ENCODE measurements at regions not wholly inside any gene's neighbourhood (a gene's known extent, or its start where the extent isn't known, plus 50 kb on each side); places are given as distances from the start of the nearest gene placed in this dataset.
"Not testable (repeated sequence)": the region's sequence is repeated elsewhere in the genome, so short reads cannot be mapped to it uniquely, and the experiment has no call there.

DNA sequence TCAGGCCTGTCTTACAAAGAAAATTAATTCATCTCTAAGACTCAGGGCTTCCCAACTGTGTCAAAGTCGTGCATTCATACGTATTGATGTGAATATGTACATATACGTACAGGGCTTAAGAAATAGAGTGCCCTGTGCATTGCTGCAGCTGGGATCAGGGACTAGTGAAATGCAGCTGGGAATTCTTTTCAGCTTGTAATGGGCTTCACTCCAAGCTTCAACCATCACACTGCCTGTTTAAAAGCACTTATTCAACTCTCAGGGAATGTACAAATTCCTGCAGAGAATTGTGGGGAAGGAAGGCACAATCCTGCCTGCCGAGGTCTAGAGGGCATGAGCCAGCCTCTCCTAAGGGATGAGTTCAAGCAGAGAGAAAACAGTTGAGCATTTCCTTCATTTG, 59.6 kb upstream of the MAN2A1 start:
- DNase-seq: no peak

DNA sequence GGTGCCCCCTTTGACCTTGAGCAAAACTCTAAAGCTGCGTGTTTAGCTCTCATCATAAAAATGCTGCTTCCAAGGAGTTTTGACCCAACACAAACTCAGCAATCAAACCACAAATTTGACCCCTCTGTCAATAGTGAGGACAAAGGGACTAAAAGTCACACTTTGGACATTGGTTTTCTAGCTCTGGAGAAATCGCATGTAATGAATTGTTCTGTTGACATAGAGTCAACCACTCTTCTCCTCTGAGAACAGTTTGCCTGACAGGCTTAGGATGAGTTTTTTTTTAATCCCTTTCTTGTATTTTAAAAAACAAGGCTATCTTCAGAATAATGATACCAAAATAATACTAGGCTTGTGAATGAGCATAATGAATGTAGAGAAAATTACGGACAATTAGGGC, 61.1 kb upstream of the MAN2A1 start:
- DNase-seq: no peak

DNA sequence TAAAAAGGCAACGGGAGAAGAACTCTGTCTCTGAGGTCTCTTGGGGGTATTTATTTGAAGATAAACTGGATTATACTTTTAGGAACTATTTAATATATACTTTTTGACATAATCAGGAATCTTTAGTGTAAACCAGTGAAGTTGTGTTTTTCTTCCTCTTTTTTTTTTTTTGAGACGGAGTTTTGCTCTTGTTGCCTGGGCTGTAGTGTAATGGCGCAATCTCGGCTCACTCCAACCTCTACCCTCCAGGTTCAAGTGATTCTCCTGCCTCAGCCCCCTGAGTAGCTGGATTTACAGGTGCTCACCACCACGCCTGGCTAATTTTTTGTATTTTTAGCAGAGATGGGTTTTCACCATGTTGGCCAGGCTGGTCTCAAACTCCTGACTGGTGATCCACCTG, 68.5 kb upstream of the MAN2A1 start:
- not testable (repeated sequence) for DNase-seq

DNA sequence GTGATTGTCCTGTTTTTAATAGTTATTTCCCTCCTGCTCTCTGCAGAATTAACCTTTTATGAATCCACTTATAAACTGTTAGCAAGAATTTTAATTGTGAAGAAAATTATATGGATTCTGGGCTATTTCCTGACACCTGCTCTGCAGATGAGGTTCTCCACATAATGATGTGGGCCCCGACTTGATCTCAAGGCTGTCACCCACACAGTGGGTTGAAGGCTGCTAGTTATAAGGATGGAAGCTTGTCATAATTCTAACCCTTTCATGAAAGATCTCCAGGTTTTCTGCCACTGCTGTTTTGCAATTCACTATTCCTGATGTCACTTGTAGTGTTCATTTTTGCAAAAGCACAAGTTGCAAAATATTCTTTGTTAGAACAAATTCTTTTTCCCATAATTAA, 69.1 kb upstream of the MAN2A1 start:
- no peak for DNase-seq

DNA sequence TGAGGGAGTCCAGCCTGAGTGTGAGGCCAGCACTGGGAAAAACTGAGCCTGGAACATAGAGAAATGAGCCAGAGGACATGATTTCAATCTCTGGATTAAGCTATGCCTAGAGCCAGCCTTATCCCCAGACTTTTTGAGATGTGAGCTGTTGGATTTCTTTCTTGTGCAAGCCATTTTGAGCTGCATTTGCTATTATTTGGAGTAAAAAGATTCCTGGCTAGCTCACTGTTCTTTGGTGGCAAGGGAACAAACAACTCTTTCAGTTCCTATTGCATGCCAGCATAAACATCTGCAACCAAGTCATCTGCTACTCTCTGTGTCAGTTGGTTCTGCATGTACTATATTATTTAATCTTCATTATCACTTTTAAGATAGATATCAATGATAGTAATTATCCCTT, 70.1 kb upstream of the MAN2A1 start:
- DNase-seq: no peak

- DNase-seq: no peak
Measured at GRCh38 chr5:109619021-109619460, 70.7 kb upstream of the MAN2A1 start.

DNA sequence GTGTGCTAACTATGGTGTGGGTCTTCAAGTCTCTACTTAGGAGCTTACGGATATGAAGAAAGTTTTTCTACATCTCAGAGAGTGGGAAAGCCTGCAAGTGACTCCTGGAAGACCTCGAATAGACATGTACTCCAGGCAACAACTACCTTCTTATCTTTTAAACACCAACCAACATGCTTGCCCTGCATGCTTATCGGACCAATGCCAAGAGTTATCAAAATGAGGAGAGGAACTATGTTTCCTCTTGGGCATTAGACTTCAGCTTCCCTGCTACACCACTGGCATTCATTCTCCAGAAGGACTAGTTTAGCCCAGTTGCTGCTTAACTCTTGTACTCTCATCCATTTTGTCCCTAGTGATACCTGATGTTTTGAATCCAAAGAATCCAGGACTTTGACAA, 74.7 kb upstream of the MAN2A1 start:
- no peak for DNase-seq

DNA sequence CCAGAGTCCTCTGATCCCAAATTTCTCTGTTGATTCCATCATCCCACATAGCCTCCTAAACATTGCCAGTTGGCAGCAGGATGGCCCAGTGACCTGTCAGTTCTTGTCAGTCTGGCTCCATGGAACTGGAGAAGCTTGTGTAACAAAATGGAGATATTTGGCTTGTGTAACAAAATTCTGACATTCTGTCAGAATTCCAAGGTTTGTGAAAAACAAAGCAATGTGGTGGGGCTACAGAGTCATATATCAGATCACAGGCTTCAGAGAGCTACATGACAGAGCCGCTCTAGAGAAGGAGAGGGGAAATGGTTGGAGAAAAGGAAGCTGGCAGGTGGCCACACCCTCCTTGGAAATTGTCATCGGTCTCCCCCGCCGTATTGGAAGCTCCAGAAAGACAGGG, 75.4 kb upstream of the MAN2A1 start:
- DNase-seq: no peak

DNA sequence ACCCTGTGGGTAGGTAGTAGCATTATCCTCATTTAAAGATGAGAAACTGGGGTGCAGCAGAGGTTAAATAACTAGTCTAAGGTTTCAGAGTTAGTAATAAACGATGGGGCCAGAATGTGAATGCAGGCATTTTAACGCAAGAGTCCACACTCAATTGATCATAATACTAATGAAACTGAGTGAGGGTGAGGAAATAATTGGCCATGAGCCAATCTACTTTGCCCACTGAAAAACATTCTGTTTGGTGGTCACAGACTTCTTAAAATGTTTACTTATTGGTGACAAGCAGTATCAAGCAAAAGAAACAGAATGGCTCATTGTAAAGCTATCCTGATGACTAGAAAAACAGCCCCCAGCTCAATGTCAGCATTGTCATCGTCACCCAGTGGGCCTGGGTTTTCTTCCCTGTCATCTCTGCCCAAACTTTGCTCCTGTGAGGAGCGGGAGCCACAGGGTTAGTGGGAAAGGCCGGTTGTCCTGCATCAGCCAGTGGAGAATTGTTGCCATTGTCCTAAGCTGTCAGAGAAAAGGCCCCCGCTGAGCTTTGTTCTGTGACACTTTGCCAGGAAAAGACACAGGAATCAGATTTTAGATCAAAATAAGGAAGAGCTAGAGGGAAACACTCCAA, 77.3 kb upstream of the MAN2A1 start:
- DNase-seq: no peak

GRCh38 chr5:109611505-109611904, 78.2 kb upstream of the MAN2A1 start:
- DNase-seq: no peak

DNA sequence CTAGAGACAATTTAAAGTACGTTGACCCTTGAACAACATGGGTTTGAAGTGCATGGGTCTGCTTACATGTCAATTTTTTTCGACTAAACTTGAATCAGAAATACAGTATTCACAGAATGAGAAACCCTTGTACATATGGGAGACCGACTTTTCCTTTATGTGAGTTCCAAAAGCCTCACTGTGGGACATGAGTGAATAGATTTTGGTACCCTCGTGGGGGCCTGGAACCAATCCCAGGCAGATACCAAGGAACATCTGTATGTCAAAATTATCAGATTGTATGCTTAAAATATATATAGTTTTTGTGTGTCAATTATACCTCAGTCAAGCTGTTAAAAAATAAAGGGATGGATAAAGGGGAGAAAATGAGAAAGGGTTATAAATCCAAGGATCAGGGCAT, 78.7 kb upstream of the MAN2A1 start:
- no peak for DNase-seq

GRCh38 chr5:109610581-109610980, 79.1 kb upstream of the MAN2A1 start:
- DNase-seq: no peak

- no peak for DNase-seq
Measured at GRCh38 chr5:109605207-109605730, 84.5 kb upstream of the MAN2A1 start.

GRCh38 chr5:109604758-109605157, 85.0 kb upstream of the MAN2A1 start:
- DNase-seq: no peak

DNA sequence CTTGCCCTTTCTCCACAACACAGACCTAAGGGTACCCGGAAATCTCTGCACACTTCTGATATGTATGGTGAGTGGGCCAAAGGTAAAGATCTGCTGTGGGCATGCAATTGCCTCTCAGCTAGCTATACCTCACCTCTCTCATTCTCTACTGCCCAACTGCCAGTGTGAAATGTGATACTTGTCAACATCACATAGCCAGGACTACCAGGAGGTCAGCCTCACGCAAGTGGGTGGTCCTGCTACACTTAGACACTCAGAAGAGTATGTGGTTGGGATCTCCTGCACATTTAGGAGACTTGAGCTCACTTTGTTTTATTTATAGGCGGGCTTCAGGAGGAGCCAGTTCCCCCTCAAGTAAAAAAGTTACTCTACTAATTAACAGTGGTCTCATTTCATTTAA, 88.0 kb upstream of the MAN2A1 start:
- no peak for DNase-seq

GRCh38 chr5:109597893-109598292, 91.8 kb upstream of the MAN2A1 start:
- no peak for DNase-seq

DNA sequence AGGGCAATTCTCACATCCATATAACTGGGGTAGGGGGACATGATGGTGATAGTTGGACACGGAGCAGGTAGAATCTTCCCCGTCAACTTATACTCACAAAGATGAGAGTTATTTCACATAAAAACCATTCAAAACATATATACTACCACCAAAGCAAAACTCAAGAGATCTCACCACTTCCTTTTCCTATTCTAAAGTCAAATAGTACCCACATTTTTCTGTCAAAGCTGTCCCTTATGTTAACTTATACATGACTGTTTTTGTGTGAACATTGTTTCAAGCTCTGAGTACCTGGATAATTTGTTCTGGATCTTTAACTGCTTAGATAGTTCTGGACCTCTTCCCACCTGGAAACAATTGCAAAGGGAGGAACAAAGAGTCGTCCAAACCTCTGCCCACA, 95.5 kb upstream of the MAN2A1 start:
- no peak for DNase-seq

- DNase-seq: no peak
Measured at GRCh38 chr5:109590799-109591198, 98.9 kb upstream of the MAN2A1 start.

- no peak for DNase-seq
Measured at GRCh38 chr5:109589986-109590385, 99.7 kb upstream of the MAN2A1 start.

DNA sequence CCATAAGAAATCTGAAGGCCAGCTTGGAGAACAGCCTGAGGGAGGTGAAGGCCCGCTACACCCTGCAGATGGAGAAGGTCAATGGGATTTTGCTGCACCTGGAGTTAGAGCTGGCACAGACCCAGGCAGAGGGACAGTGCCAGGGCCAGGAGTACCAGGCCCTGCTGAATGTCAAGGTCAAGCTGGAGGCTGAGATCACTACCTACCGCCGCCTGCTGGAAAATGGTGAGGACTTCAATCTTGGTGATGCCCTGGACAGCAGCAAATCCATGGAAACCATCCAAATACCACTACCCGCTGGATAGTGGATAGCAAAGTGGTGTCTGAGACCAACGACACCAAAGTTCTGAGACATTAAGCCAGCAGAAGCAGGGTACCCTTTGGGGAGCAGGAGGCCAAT, 100.5 kb upstream of the MAN2A1 start:
- no peak for DNase-seq

DNA sequence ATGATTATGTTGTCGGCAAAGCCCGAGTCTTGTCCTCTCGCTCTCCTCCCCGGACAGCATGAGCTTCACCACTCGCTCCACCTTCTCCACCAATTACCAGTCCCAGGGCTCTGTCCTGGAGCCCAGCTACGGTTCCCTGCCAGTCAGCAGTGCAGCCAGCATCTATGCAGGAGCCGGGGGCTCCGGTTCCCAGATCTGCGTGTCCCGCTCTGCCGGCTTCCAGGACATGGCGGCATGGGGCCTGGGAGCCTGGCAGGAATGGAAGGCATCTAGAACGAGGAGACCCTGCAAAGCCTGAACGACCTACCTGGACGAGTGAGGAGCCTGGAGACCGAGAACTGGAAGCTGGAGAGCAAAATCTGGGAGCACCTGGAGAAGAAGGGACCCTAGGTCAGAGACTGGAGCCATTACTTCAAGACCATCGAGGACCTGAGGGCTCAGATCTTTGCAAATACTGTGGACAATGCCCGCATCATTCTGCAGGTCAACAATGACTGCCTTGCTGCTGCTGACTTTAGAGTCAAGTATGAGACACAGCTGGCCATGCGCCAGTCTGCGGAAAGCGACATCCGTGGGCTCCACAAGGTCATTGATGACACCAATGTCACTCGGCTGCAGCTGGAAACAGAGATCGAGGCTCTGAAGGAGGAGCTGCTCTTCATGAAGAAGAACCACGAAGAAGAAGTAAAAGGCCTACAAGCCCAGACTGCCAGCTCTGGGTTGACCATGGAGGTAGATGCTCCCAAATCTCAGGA, 101.3 kb upstream of the MAN2A1 start:
- DNase-seq: no peak

DNA sequence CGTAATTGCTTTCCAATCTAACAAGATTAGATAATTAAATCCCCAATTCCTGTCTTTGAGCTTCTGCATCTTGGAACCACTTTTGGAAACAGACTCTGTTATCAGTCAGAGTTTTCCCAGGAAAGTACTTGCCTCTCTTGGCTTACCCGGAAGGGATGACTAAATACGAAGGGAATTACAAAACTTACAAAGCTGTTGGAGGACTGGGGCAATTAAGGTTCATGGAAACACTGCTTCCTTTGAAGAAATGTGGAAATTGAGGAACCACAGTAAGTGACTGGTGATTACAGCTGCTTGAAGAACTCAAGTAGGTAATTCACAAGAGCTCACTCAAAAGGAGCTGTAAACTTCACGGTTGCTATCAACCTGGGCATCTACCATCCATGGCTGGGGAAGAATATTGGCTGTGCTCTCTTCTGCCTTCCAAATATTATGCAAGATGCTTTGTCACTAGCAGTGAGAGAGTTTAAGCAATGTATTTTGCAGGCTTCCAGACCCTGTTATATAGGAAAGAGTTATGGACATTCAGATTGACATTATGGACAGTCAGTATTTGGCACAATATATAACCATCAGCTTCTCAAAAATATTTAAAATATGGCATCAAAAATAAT, 104.6 kb upstream of the MAN2A1 start:
- no peak for DNase-seq

- no peak for DNase-seq
Measured at GRCh38 chr5:109580225-109580624, 109.5 kb upstream of the MAN2A1 start.

GRCh38 chr5:109575506-109575905, 114.2 kb upstream of the MAN2A1 start:
- DNase-seq: no peak
